ENCODE measurements at regions not wholly inside any gene's neighbourhood (a gene's known extent, or its start where the extent isn't known, plus 50 kb on each side); places are given as distances from the start of the nearest gene placed in this dataset.
"Not testable (repeated sequence)": the region's sequence is repeated elsewhere in the genome, so short reads cannot be mapped to it uniquely, and the experiment has no call there.

- DNase-seq, result no peak
These were observed 372.8 kb upstream of the UBE2E3 start for GRCh38 chr2:180607514-180608049.

GRCh38 chr2:180604077-180604476, 376.3 kb upstream of the UBE2E3 start:
- no peak for DNase-seq

- no peak for DNase-seq
These were observed 379.4 kb upstream of the UBE2E3 start for GRCh38 chr2:180601016-180601415.

- DNase-seq, result peak in 1 of 56 donors; percentile 3
These were observed 380.6 kb upstream of the UBE2E3 start for GRCh38 chr2:180599804-180600203.

- DNase-seq, result no peak
These were observed 383.2 kb upstream of the UBE2E3 start for GRCh38 chr2:180597179-180597578.

GRCh38 chr2:180596453-180596852, 384.0 kb upstream of the UBE2E3 start:
- DNase-seq, result no peak

GRCh38 chr2:180591947-180592346, 388.5 kb upstream of the UBE2E3 start:
- no peak for DNase-seq

- not testable (repeated sequence) for DNase-seq
These were observed 389.2 kb upstream of the UBE2E3 start for GRCh38 chr2:180591093-180591781.

GRCh38 chr2:180583441-180584140, 396.8 kb upstream of the UBE2E3 start:
- DNase-seq, result no peak

- DNase-seq, result no peak
These were observed 401.0 kb upstream of the UBE2E3 start for GRCh38 chr2:180579388-180579787.

GRCh38 chr2:180578441-180578840, 402.0 kb upstream of the UBE2E3 start:
- no peak for DNase-seq

- DNase-seq, result no peak
These were observed 402.8 kb upstream of the UBE2E3 start for GRCh38 chr2:180577567-180577966.

GRCh38 chr2:180573951-180574350, 406.5 kb upstream of the UBE2E3 start:
- no peak for DNase-seq

- DNase-seq, result no peak
These were observed 408.1 kb upstream of the UBE2E3 start for GRCh38 chr2:180572346-180572745.

GRCh38 chr2:180571559-180571958, 408.8 kb upstream of the UBE2E3 start:
- DNase-seq, result no peak

- DNase-seq, result no peak
These were observed 409.5 kb upstream of the UBE2E3 start for GRCh38 chr2:180570864-180571263.

GRCh38 chr2:180564051-180564450, 416.4 kb upstream of the UBE2E3 start:
- no peak for DNase-seq

GRCh38 chr2:180562378-180562777, 418.0 kb upstream of the UBE2E3 start:
- no peak for DNase-seq

GRCh38 chr2:180559771-180560170, 420.6 kb upstream of the UBE2E3 start:
- DNase-seq, result no peak

GRCh38 chr2:180559038-180559437, 421.4 kb upstream of the UBE2E3 start:
- no peak for DNase-seq

GRCh38 chr2:180555391-180555965, 424.9 kb upstream of the UBE2E3 start:
- no peak for DNase-seq

GRCh38 chr2:180554330-180554729, 426.1 kb upstream of the UBE2E3 start:
- DNase-seq, result no peak

All from amygdala (tissue), 56 donors.